ENCODE measurements at regions not wholly inside any gene's neighbourhood (a gene's known extent, or its start where the extent isn't known, plus 50 kb on each side); places are given as distances from the start of the nearest gene placed in this dataset.

DNA sequence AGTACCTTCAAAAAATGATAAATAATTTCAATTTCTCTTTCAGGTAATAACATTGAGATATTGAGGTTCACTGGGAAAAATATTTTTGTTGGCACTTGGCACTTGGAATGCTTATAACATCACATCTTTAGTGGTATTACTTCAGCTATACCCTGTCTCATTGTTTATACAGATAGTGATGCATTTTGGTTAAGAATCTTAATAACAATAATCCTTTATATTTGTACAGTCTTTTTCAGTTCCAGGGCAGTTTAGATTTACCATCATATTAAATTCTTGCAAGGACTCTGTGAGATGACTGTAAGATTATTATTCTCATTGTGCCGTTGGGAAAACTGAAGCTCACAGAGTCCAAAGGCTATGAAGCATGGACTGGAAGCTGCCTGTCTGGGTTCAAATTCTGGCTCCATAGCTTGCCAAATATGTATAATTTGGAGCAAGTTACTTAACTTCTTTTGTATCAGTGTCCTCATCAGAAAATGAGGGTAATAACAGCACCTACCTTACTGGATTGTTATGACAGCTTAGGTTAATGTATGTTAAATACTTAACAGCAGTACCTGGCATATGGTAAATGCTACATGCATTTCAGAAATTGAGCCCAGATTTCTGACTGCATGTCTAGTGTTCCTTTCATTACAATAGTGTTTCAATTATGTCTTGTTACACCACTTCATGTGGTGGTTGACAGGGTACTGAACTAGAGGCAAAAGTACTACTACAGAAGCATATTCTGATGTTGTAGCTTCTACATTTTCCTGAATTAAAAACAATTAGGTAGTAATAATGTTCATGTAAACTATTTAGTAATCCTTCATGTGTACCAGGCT, 272.2 kb downstream of the PLK2 start:
- TF ChIP-seq, protein P1, sequence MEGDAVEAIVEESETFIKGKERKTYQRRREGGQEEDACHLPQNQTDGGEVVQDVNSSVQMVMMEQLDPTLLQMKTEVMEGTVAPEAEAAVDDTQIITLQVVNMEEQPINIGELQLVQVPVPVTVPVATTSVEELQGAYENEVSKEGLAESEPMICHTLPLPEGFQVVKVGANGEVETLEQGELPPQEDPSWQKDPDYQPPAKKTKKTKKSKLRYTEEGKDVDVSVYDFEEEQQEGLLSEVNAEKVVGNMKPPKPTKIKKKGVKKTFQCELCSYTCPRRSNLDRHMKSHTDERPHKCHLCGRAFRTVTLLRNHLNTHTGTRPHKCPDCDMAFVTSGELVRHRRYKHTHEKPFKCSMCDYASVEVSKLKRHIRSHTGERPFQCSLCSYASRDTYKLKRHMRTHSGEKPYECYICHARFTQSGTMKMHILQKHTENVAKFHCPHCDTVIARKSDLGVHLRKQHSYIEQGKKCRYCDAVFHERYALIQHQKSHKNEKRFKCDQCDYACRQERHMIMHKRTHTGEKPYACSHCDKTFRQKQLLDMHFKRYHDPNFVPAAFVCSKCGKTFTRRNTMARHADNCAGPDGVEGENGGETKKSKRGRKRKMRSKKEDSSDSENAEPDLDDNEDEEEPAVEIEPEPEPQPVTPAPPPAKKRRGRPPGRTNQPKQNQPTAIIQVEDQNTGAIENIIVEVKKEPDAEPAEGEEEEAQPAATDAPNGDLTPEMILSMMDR (IDR thresholded peaks at IDR 0.05), result no peak
- TF ChIP-seq POLR2A (IDR thresholded peaks at IDR 0.05) (no peak), POLR2AphosphoS5 (IDR thresholded peaks at IDR 0.05) (no peak), EP300 (IDR thresholded peaks at IDR 0.05) (no peak)
